GM21723 (cell line): ENCODE measurements at regions not wholly inside any gene's neighbourhood (a gene's known extent, or its start where the extent isn't known, plus 50 kb on each side); places are given as distances from the start of the nearest gene placed in this dataset.

Source experiments
- ATAC-seq: cut with Tn5 transposase; IDR thresholded peaks from one replicate; pipeline ENCODE4 v1.9.1; 2021; ENCODE audit warnings: mild to moderate bottlenecking, moderate library complexity; ENCODE audit not compliant: unreplicated experiment

GRCh38 chr16:64892835-64893785, 228.8 kb downstream of the CDH11 start:
- ATAC-seq, result no peak

GRCh38 chr16:64889446-64889845, 232.4 kb downstream of the CDH11 start:
- no peak for ATAC-seq

- ATAC-seq, result no peak
Measured at GRCh38 chr16:64887651-64888050, 234.2 kb downstream of the CDH11 start.

DNA sequence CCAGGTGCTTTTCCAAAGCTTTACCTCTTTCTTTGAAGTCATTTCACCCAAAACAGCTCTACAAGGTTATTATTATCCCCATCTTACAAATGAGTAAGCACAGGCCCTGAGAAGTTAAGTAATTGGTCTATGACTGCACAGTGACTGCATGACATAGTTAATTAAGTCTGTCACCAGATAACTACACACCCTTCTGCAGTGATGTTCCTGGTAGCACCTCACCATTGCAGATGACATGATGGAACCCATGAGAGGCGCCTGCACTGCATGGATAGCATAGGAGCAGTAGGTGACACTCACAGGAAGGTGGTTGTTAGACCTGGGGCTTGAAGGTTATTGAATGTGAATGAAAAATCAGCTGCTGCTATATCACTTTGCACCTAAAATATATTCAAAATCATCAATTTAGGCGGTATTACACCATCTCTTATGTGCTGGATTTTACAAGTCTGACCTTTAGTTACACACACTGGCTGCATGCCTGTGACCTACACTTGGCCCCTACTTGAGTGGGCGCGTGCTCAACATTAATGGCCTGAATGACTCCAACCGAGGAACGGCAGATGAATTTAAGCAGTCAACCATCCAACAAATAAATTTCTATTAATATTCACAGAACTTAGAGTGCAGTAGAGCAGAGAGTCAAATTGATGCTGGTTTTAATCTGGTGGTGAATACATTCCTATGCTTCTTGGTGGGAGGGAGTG, 239.6 kb downstream of the CDH11 start:
- ATAC-seq, result no peak

- ATAC-seq, result no peak
Measured at GRCh38 chr16:64880994-64881393, 240.9 kb downstream of the CDH11 start.

DNA sequence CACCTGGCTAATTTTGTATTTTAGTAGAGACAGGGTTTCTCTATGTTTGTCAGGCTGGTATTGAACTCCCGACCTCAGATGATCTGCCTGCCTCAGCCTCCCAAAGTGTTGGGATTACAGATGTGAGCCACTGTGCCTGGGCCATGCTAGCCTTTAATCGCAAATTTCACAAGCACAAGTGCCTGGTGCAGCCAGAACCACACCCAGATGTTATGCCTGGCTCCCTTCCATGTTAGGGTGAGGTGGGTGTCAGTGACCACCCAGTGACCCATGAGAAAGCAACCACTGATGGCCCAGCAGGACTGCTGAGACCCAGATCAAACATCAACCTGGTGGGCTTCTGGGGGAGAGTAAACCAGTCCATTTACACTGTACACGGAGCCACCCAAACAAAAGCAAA, 241.9 kb downstream of the CDH11 start:
- no peak for ATAC-seq

DNA sequence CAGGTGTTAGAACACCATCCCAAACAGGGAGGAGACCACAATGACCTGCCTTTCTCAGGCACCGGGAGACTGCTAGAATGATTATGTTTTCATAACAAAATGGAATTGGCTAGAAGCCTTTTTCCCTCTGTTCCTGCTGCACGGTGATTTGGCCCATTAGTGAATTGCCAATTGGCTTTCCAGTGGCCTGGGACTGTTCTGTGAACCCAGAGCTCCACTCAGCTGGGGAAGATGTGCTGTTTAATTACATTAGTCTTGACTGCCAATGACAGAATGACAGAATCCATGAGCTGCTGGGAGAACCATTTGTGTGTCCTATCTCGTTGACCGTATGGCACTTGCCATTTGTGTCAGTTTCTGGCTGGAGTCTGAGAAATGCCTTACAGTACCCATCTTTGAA, 242.9 kb downstream of the CDH11 start:
- ATAC-seq, result no peak

DNA sequence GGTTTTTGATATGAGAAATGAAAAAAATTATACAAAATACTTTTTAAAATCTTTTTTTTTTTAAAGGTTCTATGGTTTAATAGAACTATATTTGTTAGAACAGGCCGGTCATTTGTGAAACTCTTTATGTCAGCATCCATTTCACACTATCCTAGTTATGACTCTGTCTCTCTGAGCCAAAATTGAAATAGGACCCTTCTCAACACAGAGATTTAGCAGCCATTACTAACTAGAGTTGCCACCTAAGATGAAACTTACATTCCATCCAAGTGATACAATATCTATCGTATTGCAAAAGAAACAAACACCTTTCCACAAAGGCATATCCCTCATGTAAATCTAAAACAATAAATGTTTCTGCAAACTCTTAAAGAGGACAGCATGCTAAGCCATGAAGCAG, 249.8 kb downstream of the CDH11 start:
- no peak for ATAC-seq

DNA sequence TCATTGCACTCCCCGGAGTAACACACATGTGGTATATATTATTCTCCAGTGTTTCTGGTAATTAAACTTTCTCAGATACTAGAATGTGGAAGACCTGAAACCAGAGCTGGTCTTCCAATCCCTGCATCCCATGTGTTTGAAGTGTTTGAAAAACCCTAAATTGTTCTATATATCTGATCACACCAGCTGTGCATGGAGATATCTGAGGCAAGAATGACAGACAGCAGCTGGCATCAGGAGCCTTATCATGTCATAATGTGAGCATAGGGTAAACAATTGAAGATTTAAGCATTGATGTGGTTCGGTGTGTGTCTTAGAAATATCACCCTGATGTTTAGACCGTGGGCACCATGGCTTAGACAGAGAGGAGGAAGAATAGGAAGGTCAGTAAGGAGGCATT, 251.0 kb downstream of the CDH11 start:
- ATAC-seq, result no peak

GRCh38 chr16:64869781-64870180, 252.1 kb downstream of the CDH11 start:
- no peak for ATAC-seq

GRCh38 chr16:64866021-64866420, 255.8 kb downstream of the CDH11 start:
- no peak for ATAC-seq

DNA sequence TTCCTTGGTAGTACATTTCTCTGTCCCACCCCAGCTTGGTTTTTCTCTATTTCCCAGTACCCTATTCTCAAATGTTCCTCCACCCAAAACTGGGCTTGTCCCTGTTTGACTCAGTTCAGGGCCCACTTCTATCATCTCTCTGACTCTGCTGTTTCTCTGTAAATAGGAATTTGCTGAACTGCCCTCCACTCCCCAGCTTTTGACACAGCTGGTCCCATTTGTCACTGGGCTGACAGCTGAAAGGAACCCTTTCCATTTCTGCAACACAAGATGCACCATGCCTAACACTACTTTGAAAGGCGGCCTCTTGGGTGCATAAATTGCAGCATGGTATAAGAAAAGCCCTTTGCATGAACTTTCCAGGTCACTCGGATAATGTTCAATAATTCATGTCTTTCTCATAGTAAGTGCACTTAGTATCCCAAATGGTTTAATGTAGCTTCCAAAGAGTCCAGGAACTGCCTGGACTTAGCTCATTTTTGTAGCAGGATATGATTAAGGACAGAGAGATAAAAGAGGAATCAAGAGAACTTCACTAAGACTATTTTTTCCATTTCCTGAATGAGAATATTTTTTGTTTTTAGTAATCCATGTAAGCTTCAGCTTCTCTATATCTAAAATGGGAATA, 256.7 kb downstream of the CDH11 start:
- no peak for ATAC-seq

DNA sequence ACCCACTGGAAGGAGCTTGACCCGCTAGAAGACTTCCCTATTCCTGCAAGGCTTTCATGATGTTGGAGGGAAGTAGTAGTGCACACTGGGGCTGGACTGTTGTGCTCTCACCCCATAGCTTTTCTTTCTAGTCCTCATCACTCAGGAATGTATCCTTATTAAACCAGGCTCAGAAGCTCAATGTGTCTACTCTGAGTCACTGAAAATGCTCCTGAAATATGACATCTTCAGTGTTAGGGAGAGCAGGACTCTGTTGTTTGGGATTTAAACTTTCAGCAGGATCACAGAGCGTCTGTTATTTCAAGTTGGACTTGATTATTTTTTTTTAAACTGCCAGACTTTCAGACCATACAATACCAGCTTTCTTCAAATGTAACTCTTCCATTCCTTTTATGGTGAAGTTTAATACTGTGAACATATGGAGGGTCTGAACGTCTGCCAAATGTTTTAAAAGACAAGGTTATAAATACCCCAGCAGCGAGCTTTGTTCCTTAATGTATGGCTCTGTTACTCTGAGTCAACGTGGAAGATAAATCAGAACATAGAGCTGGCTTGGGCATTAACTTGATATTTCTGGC, 257.5 kb downstream of the CDH11 start:
- ATAC-seq, result no peak

DNA sequence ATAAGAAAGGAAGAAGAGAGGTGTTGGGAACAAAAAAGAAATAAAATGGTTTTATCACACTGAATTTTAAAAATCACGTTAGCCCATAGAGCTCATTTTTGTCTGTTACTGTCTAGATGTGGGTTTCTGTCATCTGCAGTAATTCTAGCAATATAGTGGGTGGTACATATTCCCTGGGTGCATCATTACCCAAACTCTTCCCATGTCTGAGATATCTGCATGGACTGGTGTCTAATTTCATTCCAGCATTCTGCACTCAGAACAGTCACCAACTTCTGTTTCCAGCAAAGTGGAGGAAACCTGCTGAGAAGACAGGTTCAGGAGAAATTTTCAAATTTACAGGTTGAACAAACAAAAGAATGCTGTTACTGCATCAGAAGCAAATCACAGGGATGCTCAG, 263.8 kb downstream of the CDH11 start:
- ATAC-seq, result no peak

GRCh38 chr16:64857411-64857810, 264.5 kb downstream of the CDH11 start:
- no peak for ATAC-seq

DNA sequence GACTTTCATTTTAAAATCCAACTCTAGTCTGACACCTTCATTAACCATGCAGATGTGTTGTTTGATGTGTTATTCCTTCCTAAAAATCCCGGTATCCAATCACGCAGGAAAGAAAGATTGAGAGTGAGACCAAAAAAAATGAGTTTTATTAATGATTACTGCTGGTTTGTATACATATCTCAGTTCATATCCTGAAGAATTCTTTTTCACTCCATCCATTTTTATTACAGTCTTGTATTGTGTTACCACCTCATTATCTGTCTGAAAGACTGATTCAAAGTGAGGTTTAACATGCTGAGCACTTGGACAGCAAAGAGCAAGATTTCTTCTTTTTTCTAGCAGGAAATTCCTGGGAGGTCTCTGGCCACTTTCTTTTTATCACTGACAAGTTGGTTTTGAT, 268.3 kb downstream of the CDH11 start:
- no peak for ATAC-seq

DNA sequence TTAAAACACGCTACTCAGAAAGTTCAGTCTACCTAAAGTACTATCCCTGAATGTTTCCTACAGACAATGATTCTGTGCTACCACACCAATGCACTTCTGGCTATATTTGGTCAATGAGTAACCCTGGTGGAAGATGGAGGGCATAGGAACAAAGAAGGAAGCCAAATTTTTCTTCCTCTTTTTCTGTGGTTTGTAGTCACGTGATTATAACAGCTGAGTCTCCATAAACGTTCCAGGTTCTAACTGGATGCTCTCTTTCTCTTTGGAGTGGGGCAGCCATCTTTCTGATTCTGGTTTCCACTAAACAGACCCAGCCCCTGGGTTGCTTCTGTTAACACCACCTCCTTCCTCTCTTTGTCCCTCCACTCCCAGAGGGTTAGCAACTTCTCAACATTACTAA, 274.9 kb downstream of the CDH11 start:
- ATAC-seq, result no peak

GRCh38 chr16:64845071-64845470, 276.8 kb downstream of the CDH11 start:
- no peak for ATAC-seq

GRCh38 chr16:64841482-64841881, 280.4 kb downstream of the CDH11 start:
- ATAC-seq, result no peak

DNA sequence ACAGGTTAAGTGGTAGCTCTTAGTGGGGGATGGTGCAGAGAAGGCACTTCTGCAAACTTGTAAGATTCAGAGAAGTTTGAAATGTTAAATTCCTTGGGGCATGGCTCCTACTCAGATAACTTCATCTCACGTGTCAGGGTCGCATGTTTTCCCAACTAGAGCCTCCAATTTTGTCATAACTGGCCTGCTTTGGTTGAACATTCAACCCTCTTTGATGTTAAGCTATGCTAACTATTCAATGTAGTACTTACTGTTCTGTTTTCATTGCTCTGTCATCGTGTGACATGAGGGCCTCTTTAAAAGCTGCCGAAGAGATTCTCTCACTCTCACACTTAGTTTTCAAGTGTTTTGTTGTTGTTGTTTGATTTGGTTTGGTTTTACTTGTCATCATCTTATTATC, 280.8 kb downstream of the CDH11 start:
- ATAC-seq, result no peak

- no peak for ATAC-seq
Measured at GRCh38 chr16:64830653-64831052, 291.2 kb downstream of the CDH11 start.
